ENCODE measurements at regions not wholly inside any gene's neighbourhood (a gene's known extent, or its start where the extent isn't known, plus 50 kb on each side); places are given as distances from the start of the nearest gene placed in this dataset.

DNA sequence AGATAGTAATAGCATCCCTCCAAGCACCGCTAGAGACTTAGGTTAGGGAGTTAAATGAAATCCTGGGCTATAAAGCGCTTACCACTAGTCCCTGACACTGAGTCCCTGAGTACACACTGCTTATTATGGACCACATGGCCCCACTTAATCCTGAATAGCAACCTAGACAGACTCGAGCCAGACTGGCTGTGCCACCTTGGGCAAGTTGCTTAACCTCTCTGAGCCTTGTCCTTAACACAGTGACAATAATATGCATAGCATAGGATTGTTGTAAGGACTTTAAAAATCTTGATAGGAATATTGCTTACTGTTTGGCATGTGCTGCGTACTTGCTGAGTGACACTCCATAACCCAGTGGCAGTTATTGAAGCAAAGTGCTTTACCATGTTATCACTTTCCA, 125.6 kb upstream of the SASH1 start:
- TF ChIP-seq, protein P1, sequence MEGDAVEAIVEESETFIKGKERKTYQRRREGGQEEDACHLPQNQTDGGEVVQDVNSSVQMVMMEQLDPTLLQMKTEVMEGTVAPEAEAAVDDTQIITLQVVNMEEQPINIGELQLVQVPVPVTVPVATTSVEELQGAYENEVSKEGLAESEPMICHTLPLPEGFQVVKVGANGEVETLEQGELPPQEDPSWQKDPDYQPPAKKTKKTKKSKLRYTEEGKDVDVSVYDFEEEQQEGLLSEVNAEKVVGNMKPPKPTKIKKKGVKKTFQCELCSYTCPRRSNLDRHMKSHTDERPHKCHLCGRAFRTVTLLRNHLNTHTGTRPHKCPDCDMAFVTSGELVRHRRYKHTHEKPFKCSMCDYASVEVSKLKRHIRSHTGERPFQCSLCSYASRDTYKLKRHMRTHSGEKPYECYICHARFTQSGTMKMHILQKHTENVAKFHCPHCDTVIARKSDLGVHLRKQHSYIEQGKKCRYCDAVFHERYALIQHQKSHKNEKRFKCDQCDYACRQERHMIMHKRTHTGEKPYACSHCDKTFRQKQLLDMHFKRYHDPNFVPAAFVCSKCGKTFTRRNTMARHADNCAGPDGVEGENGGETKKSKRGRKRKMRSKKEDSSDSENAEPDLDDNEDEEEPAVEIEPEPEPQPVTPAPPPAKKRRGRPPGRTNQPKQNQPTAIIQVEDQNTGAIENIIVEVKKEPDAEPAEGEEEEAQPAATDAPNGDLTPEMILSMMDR (IDR thresholded peaks at IDR 0.05): no peak
- TF ChIP-seq POLR2A (IDR thresholded peaks at IDR 0.05): no peak
- TF ChIP-seq EP300 (IDR thresholded peaks at IDR 0.05): no peak

Measured in tibial nerve (tissue), 4 donors.